ENCODE measurements at regions not wholly inside any gene's neighbourhood (a gene's known extent, or its start where the extent isn't known, plus 50 kb on each side); places are given as distances from the start of the nearest gene placed in this dataset.

- Histone ChIP-seq H3K4me1 (no peaks in the 10 kb centered on the region), H3K27ac (no peak overlapping the region), H3K27me3 (no peaks in the 10 kb centered on the region), H3K9me3 (no peaks in the 10 kb centered on the region), H3K36me3 (no peaks in the 10 kb centered on the region), H3K4me3 (no peak overlapping the region)
- no peak for DNase-seq (ENCODE audit: extremely low spot score in 2 of 2)
- intact Hi-C loops (cut with DNase I) = no loop called here
- TF ChIP-seq POLR2AphosphoS5 (IDR thresholded peaks at IDR 0.05; ENCODE audit: insufficient read depth in 1 of 2, low read depth in 1 of 2) (no peak), POLR2A (IDR thresholded peaks at IDR 0.05) (no peak), CTCF (IDR thresholded peaks at IDR 0.05) (no peak)
Observed at GRCh38 chr4:57905965-57906364, 795.8 kb upstream of the IGFBP7 start.

GRCh38 chr4:57877047-57877458 lies 766.9 kb upstream of the IGFBP7 start:
- Histone ChIP-seq H3K9me3 (no peaks in the 10 kb centered on the region), H3K4me3 (no peak overlapping the region), H3K36me3 (no peaks in the 10 kb centered on the region), H3K4me1 (no peaks in the 10 kb centered on the region), H3K27me3 (no peaks in the 10 kb centered on the region), H3K27ac (no peak overlapping the region)
- no peak for DNase-seq (ENCODE audit: extremely low spot score in 2 of 2)
- no peak for TF ChIP-seq CTCF (IDR thresholded peaks at IDR 0.05)
- TF ChIP-seq POLR2A (IDR thresholded peaks at IDR 0.05) = no peak
- TF ChIP-seq POLR2AphosphoS5 (IDR thresholded peaks at IDR 0.05; ENCODE audit: insufficient read depth in 1 of 2, low read depth in 1 of 2) = no peak
- intact Hi-C loops (cut with DNase I) = no loop called here

GRCh38 chr4:57875829-57876392 lies 765.7 kb upstream of the IGFBP7 start:
- Histone ChIP-seq H3K9me3 (no peaks in the 10 kb centered on the region), H3K4me3 (no peak overlapping the region), H3K27me3 (no peaks in the 10 kb centered on the region), H3K27ac (no peak overlapping the region), H3K4me1 (no peaks in the 10 kb centered on the region), H3K36me3 (no peaks in the 10 kb centered on the region)
- DNase-seq (ENCODE audit: extremely low spot score in 2 of 2) = no peak
- intact Hi-C loops (cut with DNase I) = no loop called here
- TF ChIP-seq CTCF (IDR thresholded peaks at IDR 0.05) (no peak), POLR2AphosphoS5 (IDR thresholded peaks at IDR 0.05; ENCODE audit: insufficient read depth in 1 of 2, low read depth in 1 of 2) (no peak), POLR2A (IDR thresholded peaks at IDR 0.05) (no peak)

- TF ChIP-seq POLR2AphosphoS5 (IDR thresholded peaks at IDR 0.05; ENCODE audit: insufficient read depth in 1 of 2, low read depth in 1 of 2) (no peak), POLR2A (IDR thresholded peaks at IDR 0.05) (no peak)
- intact Hi-C loops (cut with DNase I) = no loop called here
Observed at GRCh38 chr4:57866468-57867171, 756.4 kb upstream of the IGFBP7 start.

GRCh38 chr4:57865264-57865663 lies 755.1 kb upstream of the IGFBP7 start:
- H3K4me1 ChIP-seq = no peaks in the 10 kb centered on the region
- H3K27me3 ChIP-seq = no peaks in the 10 kb centered on the region
- H3K4me3 ChIP-seq = no peak overlapping the region
- TF ChIP-seq POLR2A (IDR thresholded peaks at IDR 0.05) = no peak
- no peaks in the 10 kb centered on the region for H3K36me3 ChIP-seq
- intact Hi-C loops (cut with DNase I) = no loop called here
- no peak for DNase-seq (ENCODE audit: extremely low spot score in 2 of 2)
- H3K9me3 ChIP-seq = no peaks in the 10 kb centered on the region
- no peak overlapping the region for H3K27ac ChIP-seq

More at GRCh38 chr4:57866468-57867171, 756.4 kb upstream of the IGFBP7 start:
- no peak overlapping the region for H3K4me3 ChIP-seq
- no peak for DNase-seq (ENCODE audit: extremely low spot score in 2 of 2)
- no peak overlapping the region for H3K27ac ChIP-seq
- H3K27me3 ChIP-seq = no peaks in the 10 kb centered on the region
- no peaks in the 10 kb centered on the region for H3K4me1 ChIP-seq
- H3K9me3 ChIP-seq = no peaks in the 10 kb centered on the region
- H3K36me3 ChIP-seq = no peaks in the 10 kb centered on the region

GRCh38 chr4:57854748-57855147 lies 744.6 kb upstream of the IGFBP7 start:
- no peaks in the 10 kb centered on the region for H3K9me3 ChIP-seq
- H3K36me3 ChIP-seq = no peaks in the 10 kb centered on the region
- no peaks in the 10 kb centered on the region for H3K27me3 ChIP-seq
- DNase-seq (ENCODE audit: extremely low spot score in 2 of 2) = no peak
- intact Hi-C loops (cut with DNase I) = no loop called here
- no peak overlapping the region for H3K4me3 ChIP-seq
- no peaks in the 10 kb centered on the region for H3K4me1 ChIP-seq
- TF ChIP-seq POLR2AphosphoS5 (IDR thresholded peaks at IDR 0.05; ENCODE audit: insufficient read depth in 1 of 2, low read depth in 1 of 2) = no peak
- no peak for TF ChIP-seq CTCF (IDR thresholded peaks at IDR 0.05)
- TF ChIP-seq POLR2A (IDR thresholded peaks at IDR 0.05) = no peak
- no peak overlapping the region for H3K27ac ChIP-seq
